ENCODE measurements at regions not wholly inside any gene's neighbourhood (a gene's known extent, or its start where the extent isn't known, plus 50 kb on each side); places are given as distances from the start of the nearest gene placed in this dataset.

DNA sequence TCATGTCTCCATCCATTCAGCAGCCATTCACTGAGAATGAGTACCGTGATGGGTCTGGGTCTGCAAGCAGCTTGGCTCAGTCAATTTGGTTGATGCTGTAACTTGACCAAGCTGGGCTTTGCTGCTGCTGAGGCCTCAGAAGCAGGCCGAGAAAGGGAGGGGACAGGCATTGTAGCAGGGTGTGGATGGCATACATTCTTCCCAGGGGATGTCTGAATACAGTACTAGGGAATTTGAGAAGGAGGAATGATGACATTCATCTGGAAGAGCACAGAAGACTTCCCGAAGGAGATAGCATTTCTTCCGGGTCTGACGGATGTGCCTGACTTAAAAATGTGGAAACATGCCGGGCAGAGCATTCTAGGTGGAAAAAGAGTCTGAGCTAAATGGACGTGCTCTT lies 105.3 kb upstream of the ADPGK start:
- DNase-seq (ENCODE audit: low read depth in 1 of 2, low spot score in 1 of 2): no peak
- Histone ChIP-seq H3K4me3 (no peak overlapping the region), H3K36me3 (no peaks in the 10 kb centered on the region), H3K4me1 (ENCODE audit: low read depth) (no peaks in the 10 kb centered on the region), H3K27me3 (no peaks in the 10 kb centered on the region), H3K9me3 (ENCODE audit: low read depth) (no peaks in the 10 kb centered on the region), H3K27ac (no peak overlapping the region)
- TF ChIP-seq, protein P1, sequence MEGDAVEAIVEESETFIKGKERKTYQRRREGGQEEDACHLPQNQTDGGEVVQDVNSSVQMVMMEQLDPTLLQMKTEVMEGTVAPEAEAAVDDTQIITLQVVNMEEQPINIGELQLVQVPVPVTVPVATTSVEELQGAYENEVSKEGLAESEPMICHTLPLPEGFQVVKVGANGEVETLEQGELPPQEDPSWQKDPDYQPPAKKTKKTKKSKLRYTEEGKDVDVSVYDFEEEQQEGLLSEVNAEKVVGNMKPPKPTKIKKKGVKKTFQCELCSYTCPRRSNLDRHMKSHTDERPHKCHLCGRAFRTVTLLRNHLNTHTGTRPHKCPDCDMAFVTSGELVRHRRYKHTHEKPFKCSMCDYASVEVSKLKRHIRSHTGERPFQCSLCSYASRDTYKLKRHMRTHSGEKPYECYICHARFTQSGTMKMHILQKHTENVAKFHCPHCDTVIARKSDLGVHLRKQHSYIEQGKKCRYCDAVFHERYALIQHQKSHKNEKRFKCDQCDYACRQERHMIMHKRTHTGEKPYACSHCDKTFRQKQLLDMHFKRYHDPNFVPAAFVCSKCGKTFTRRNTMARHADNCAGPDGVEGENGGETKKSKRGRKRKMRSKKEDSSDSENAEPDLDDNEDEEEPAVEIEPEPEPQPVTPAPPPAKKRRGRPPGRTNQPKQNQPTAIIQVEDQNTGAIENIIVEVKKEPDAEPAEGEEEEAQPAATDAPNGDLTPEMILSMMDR (IDR thresholded peaks at IDR 0.05; ENCODE audit: low read depth, low read length): no peak

DNA sequence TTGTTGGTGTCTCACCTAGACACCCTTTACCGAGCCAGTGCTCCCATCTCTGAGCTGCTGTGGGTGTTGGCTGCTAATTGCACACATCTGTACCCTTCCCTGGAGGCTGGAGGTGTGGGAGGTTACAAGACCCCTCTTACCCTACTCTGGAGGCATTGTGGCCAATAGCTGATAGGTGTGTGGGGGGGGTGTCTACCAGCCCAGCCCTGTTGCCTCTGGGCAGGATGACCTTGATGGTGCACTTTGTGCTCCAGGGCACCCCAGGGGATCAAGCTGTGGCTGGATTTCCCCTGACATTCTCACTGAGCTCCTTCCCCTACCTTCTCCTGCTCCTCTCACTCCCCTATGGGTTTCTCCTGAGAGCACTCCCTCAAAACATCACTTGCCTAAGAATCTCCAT lies 104.7 kb upstream of the ADPGK start:
- Histone ChIP-seq H3K27me3 (no peaks in the 10 kb centered on the region), H3K4me1 (ENCODE audit: low read depth) (no peaks in the 10 kb centered on the region), H3K9me3 (ENCODE audit: low read depth) (no peaks in the 10 kb centered on the region), H3K4me3 (no peak overlapping the region), H3K36me3 (no peaks in the 10 kb centered on the region), H3K27ac (no peak overlapping the region)
- TF ChIP-seq, protein P1 (IDR thresholded peaks at IDR 0.05; ENCODE audit: low read depth, low read length): no peak
- DNase-seq (ENCODE audit: low read depth in 1 of 2, low spot score in 1 of 2): no peak

DNA sequence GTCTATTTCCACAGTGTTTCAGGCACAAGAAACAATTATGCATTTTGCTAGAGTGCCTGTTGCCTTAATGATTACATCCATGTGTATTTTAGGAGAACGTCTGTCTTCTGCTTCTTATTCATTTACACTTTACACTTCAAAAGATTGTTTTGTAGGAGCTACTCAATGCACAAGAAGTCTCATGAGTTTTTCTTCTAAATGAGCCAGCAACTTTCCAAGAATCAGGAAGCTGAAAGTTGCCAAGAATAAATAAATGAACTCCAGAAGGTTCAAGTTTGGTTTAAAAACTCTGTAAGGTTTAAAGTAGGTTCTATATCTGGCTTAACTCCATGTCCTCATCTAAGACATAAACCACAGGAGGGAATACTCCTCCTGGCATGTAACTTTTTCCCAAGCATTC lies 103.8 kb upstream of the ADPGK start:
- TF ChIP-seq, protein P1 (IDR thresholded peaks at IDR 0.05; ENCODE audit: low read depth, low read length): no peak
- Histone ChIP-seq H3K27me3 (no peaks in the 10 kb centered on the region), H3K27ac (no peak overlapping the region), H3K4me1 (ENCODE audit: low read depth) (no peaks in the 10 kb centered on the region), H3K36me3 (no peaks in the 10 kb centered on the region), H3K9me3 (ENCODE audit: low read depth) (no peaks in the 10 kb centered on the region), H3K4me3 (no peak overlapping the region)
- no peak for DNase-seq (ENCODE audit: low read depth in 1 of 2, low spot score in 1 of 2)

DNA sequence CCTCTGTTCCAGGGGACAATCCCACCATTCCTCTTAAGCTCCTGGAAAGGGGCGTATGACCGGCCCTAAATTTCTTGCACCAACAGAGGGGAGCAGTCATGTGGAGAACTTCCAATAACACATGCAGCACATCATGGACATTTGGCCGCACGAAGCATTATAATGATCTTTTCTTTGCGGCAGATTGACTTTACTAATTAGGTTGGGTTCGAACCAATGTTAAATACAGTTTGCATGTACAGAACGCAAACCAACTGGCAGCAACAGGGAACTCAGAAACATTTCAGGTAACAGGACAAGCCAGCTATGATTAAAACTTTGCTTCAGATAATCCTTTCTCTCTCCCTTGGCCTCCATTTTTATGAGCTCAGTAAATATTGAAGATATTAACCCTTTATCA lies 100.8 kb upstream of the ADPGK start:
- no peaks in the 10 kb centered on the region for H3K27me3 ChIP-seq
- H3K4me1 ChIP-seq (ENCODE audit: low read depth): no peaks in the 10 kb centered on the region
- TF ChIP-seq, protein P1 (IDR thresholded peaks at IDR 0.05; ENCODE audit: low read depth, low read length): no peak
- no peak overlapping the region for H3K4me3 ChIP-seq
- H3K36me3 ChIP-seq: no peaks in the 10 kb centered on the region
- H3K9me3 ChIP-seq (ENCODE audit: low read depth): no peaks in the 10 kb centered on the region
- DNase-seq (ENCODE audit: low read depth in 1 of 2, low spot score in 1 of 2): no peak
- H3K27ac ChIP-seq: no peak overlapping the region

DNA sequence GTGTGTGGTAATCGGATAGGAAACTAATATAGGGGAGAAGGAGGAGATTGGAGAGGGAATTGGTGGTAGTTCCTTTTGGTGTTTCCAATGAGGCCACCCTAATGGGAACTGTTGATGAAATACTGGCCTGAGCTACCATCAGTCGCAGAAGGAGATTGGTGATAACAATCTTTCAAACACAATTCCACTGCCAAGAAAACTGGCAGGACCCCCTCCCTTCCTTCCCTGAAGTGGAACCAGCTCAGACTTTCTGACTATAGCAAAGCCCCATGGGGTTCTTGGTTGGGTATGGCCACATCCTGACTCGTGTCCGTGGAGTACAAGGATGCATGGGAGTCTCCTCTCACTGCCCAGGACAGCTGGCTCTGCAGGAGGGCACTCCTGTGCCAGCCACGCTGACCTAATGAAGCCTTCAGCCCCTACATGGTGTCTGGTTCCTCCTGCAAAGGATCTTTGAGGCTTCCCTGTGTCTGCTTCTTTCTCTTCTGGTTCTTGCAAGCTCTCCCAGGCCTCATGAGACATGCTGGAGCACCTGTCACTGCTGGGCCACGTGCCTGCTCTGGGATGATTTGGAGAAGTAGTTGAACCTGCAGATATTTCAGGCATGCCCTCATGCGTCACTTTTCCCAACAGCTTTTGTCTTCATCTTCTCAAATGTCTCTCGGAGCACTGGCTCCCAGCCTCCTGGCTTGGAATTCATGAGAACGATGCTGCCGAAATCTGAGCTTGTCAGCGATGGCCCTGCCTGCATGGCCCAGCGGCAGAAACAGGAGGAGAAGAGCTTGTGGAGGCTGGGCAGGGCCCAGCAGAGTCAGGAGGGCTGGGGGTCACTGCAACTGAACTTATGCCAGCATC lies 90.0 kb upstream of the ADPGK start:
- Histone ChIP-seq H3K4me1 (ENCODE audit: low read depth) (peaks cover 8% of the 10 kb centered on the region), H3K27ac (no peak overlapping the region), H3K36me3 (no peaks in the 10 kb centered on the region), H3K4me3 (no peak overlapping the region), H3K9me3 (ENCODE audit: low read depth) (no peaks in the 10 kb centered on the region), H3K27me3 (no peaks in the 10 kb centered on the region)
- DNase-seq (ENCODE audit: low read depth in 1 of 2, low spot score in 1 of 2): no peak
- TF ChIP-seq, protein P1 (IDR thresholded peaks at IDR 0.05; ENCODE audit: low read depth, low read length): no peak
